Lung (tissue), 11 donors: ENCODE measurements at regions not wholly inside any gene's neighbourhood (a gene's known extent, or its start where the extent isn't known, plus 50 kb on each side); places are given as distances from the start of the nearest gene placed in this dataset.

ENCODE experiments used
- ATAC-seq: fragments of 200-7000 bp; cut with Tn5 transposase; one replicate; pipeline ENCODE4 v1.9.1; 2020; ENCODE audit warnings: moderate number of reproducible peaks; ENCODE audit not compliant: insufficient read depth, low FRiP score
- DNase-seq, 3 donors: peaks; one replicate each; pipeline ENCODE4 v3.0.0-alpha.2; 2013 to 2017
- H3K27ac ChIP-seq, 2 donors: one replicate each; pipeline ENCODE4 v1.5.1; 2013; ENCODE audit warnings: mild to moderate bottlenecking in 2 of 2, moderate library complexity in 2 of 2, control low read depth in 1 of 2, inconsistent platforms in 1 of 2, low read depth in 1 of 2, low read length in 1 of 2
- H3K27me3 ChIP-seq, 3 donors: one replicate each; pipeline ENCODE4 v1.5.1; 2013; ENCODE audit warnings: low read length in 2 of 3; ENCODE audit not compliant: control insufficient read depth in 3 of 3, insufficient read depth in 3 of 3
- H3K36me3 ChIP-seq, 4 donors: one replicate each; pipeline ENCODE4 v1.5.1; 2013; ENCODE audit warnings: low read length in 4 of 4, mild to moderate bottlenecking in 1 of 4, moderate library complexity in 1 of 4; ENCODE audit not compliant: control insufficient read depth in 4 of 4, insufficient read depth in 4 of 4
- H3K4me1 ChIP-seq, 5 donors: one replicate each; pipeline ENCODE4 v1.5.1; 2013; ENCODE audit warnings: low read length in 5 of 5, mild to moderate bottlenecking in 2 of 5, moderate library complexity in 1 of 5; ENCODE audit not compliant: control insufficient read depth in 5 of 5, insufficient read depth in 5 of 5
- H3K4me3 ChIP-seq: one replicate; pipeline ENCODE4 v1.5.1; 2013; ENCODE audit warnings: mild to moderate bottlenecking, control low read depth, moderate library complexity
- H3K9ac ChIP-seq, 2 donors: one replicate each; pipeline ENCODE4 v1.5.1; 2013; ENCODE audit warnings: low read length in 2 of 2, control low read depth in 1 of 2; ENCODE audit not compliant: insufficient read depth in 1 of 2
- H3K9me3 ChIP-seq, 4 donors: one replicate each; pipeline ENCODE4 v1.5.1; 2013; ENCODE audit warnings: low read length in 3 of 4, mild to moderate bottlenecking in 1 of 4, moderate library complexity in 1 of 4; ENCODE audit not compliant: control insufficient read depth in 4 of 4, insufficient read depth in 3 of 4
- CTCF ChIP-seq: IDR thresholded peaks from 2 replicates; pipeline ENCODE4 v1.5.1; 2012; ENCODE audit warnings: mild to moderate bottlenecking; ENCODE audit errors: control extremely low read depth, extremely low read depth
- WGBS, 2 donors: extraction: QIAGEN DNeasy Blood & Tissue Kit; methylation state at CpG; one replicate each; pipeline ENCODE4 v1.1.7; 2013; 5-methylcytosine and 5-hydroxymethylcytosine counted together
- donor health status: control.
- donor health status: control.
- donor health status: Bipolar disorder and iron deficiency.
- donor health status: healthy.
- donor health status: DM: yes; HTN: yes; CAD: no.

GRCh38 chr6:84409911-84410310 is 182.5 kb upstream of the CEP162 start:
- TF ChIP-seq CTCF = no peak
- Histone ChIP-seq H3K36me3 (no peaks in the 10 kb centered on the region), H3K27ac (no peak overlapping the region), H3K4me3 (no peak overlapping the region), H3K9me3 (no peaks in the 10 kb centered on the region), H3K9ac (no peak overlapping the region), H3K27me3 (no peaks in the 10 kb centered on the region), H3K4me1 (no peaks in the 10 kb centered on the region)
- DNase-seq (no peak), ATAC-seq (no peak)
- 90 to 95% methylated on average over 1 of the region's 1 CpG for WGBS, 2 donors

GRCh38 chr6:84408028-84408427 is 180.6 kb upstream of the CEP162 start:
- TF ChIP-seq CTCF = no peak
- no peaks in the 10 kb centered on the region for H3K36me3 ChIP-seq
- no peaks in the 10 kb centered on the region for H3K27me3 ChIP-seq
- ATAC-seq (no peak), DNase-seq (no peak)
- H3K9me3 ChIP-seq = no peaks in the 10 kb centered on the region
- H3K4me3 ChIP-seq = no peak overlapping the region
- H3K27ac ChIP-seq = no peak overlapping the region
- WGBS, 2 donors = 73 to 75% methylated on average over 4 of the region's 4 CpGs
- H3K4me1 ChIP-seq = no peaks in the 10 kb centered on the region
- H3K9ac ChIP-seq = no peak overlapping the region

GRCh38 chr6:84403545-84403944 is 176.1 kb upstream of the CEP162 start:
- ATAC-seq (no peak), DNase-seq (no peak)

More at GRCh38 chr6:84403545-84403944, 176.1 kb upstream of the CEP162 start:
- peaks cover 0 to 4% (median 0%) of the 10 kb centered on the region in 3 donors for H3K27me3 ChIP-seq
- no peaks in the 10 kb centered on the region for H3K36me3 ChIP-seq
- H3K9ac ChIP-seq = no peak overlapping the region
- H3K4me1 ChIP-seq = no peaks in the 10 kb centered on the region
- no peak overlapping the region for H3K27ac ChIP-seq
- no peak for TF ChIP-seq CTCF
- H3K4me3 ChIP-seq = no peak overlapping the region
- H3K9me3 ChIP-seq = no peaks in the 10 kb centered on the region
